Left lung (tissue), 4 donors: ENCODE measurements at regions not wholly inside any gene's neighbourhood (a gene's known extent, or its start where the extent isn't known, plus 50 kb on each side); places are given as distances from the start of the nearest gene placed in this dataset.

Experiments used
- ATAC-seq: fragments of 200-7000 bp; cut with Tn5 transposase; one replicate; pipeline ENCODE4 v1.9.1; 2020; ENCODE audit warnings: moderate library complexity
- DNase-seq, 4 donors: peaks; one replicate each; pipeline ENCODE4 v3.0.0-alpha.2; 2013 to 2020
- H3K27ac ChIP-seq, 2 donors: fragments of 200-600 bp; sonication (generic) in 1 of 2; one replicate each; pipeline versions ENCODE4 v1.5.0 to v1.8.0; 2020 to 2021
- H3K27me3 ChIP-seq, 2 donors: fragments of 200-600 bp; sonication (generic) in 1 of 2; one replicate each; pipeline versions ENCODE4 v1.5.0 to v1.8.0; 2020 to 2021
- H3K36me3 ChIP-seq, 2 donors: fragments of 200-600 bp; sonication (generic) in 1 of 2; one replicate each; pipeline versions ENCODE4 v1.5.0 to v1.8.0; 2020 to 2021
- H3K4me1 ChIP-seq, 2 donors: fragments of 200-600 bp; one replicate each; pipeline ENCODE4 v1.8.0; 2021
- H3K4me3 ChIP-seq, 2 donors: fragments of 200-600 bp; sonication (generic) in 1 of 2; one replicate each; pipeline versions ENCODE4 v1.5.0 to v1.8.0; 2020 to 2021; ENCODE audit warnings: mild to moderate bottlenecking in 1 of 2
- H3K9me3 ChIP-seq, 2 donors: fragments of 200-600 bp; sonication (generic) in 1 of 2; one replicate each; pipeline versions ENCODE4 v1.5.0 to v1.8.0; 2020 to 2021
- CTCF ChIP-seq, 2 donors: fragments of 200-600 bp; sonication (generic) in 1 of 2; IDR thresholded peaks; one replicate each; pipeline versions ENCODE4 v1.5.0 to v1.8.0; 2021; ENCODE audit warnings: antibody characterized with exemption in 2 of 2
- intact Hi-C, 2 donors: fragments of 100-400 bp; cut with DNase I; formaldehyde crosslinking; loops; one replicate each; pipeline versions ENCODE4 v1.11.2 to v1.14.2; 2022
- donor health status: DM: no; HTN: yes; CAD: no.
- donor health status: DM: no; HTN: no; CAD: no.

DNA sequence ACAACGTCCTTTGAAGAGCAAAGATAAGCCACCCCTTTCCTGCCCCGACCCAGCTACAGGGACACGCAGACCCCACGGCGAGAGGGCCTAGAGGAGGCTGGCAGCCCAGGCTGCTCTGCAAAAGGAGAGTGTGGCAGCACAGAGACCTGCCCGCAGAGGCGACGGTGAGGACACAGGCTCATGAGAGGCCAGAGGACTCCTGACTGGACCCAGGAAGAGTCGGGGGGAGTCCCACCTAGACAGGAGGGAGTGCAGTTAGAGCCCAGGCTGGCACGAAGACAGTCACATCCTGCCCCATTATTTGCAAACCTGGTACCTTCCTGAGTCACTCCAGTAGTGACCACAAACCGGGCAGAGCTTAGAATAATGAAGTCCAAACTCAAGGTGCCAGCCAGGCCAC lies 227.7 kb upstream of the CDH4 start:
- Histone ChIP-seq H3K36me3 (no peaks in the 10 kb centered on the region), H3K4me3 (no peak overlapping the region), H3K27ac (no peak overlapping the region), H3K27me3 (peaks cover 0 to 4% of the 10 kb centered on the region in 2 donors), H3K4me1 (no peaks in the 10 kb centered on the region), H3K9me3 (peaks cover 0 to 13% of the 10 kb centered on the region in 2 donors)
- TF ChIP-seq CTCF (IDR thresholded peaks at IDR 0.05) = no peak
- no peak for ATAC-seq
- no peak for DNase-seq
- intact Hi-C loops = no loop called here

DNA sequence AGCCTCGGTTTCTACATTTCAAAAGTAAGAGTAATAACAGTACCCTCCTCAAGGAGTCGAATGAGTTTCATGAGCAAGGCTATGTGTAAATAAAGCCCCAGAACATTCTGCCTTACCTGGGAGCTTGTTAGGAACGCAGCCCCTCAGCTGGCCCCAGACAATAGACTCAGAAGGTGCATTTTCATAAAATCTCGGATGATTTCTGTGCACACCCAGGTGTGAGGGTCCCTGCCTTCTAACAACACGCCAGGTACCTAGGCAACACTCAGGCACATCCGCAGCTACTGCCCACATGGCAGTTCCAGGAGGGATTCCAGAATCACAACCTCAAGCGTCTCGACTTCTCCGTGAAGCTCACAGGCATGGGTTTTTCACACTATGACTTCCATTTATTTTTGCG lies 226.5 kb upstream of the CDH4 start:
- intact Hi-C loops = no loop called here
- no peak overlapping the region for H3K4me3 ChIP-seq
- no peaks in the 10 kb centered on the region for H3K36me3 ChIP-seq
- no peak for TF ChIP-seq CTCF (IDR thresholded peaks at IDR 0.05)
- H3K27ac ChIP-seq = no peak overlapping the region
- no peak for ATAC-seq
- peaks cover 0 to 13% of the 10 kb centered on the region in 2 donors for H3K9me3 ChIP-seq
- peaks cover 0 to 4% of the 10 kb centered on the region in 2 donors for H3K27me3 ChIP-seq
- no peaks in the 10 kb centered on the region for H3K4me1 ChIP-seq
- DNase-seq = no peak

DNA sequence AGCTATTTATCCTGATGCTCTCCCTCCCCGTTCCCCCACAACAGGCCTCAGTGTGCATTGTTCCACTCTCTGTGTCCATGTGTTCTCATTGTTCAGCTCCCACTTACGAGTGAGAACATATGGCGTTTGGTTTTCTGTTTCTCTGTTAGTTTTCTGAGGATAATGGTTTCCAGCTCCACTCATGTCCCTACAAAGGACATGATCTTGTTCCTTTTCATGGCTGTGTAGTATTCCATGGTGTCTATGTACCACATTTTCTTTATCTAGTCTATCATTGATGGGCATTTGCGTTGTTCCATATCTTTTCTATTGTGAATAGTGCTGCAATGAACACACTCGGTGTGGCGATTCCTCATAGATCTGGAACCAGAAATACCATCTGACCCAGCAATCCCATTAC lies 225.9 kb upstream of the CDH4 start:
- intact Hi-C loops = no loop called here

GRCh38 chr20:61026731-61027130 lies 225.3 kb upstream of the CDH4 start:
- TF ChIP-seq CTCF (IDR thresholded peaks at IDR 0.05) = no peak
- intact Hi-C loops = no loop called here
- Histone ChIP-seq H3K4me1 (no peaks in the 10 kb centered on the region), H3K36me3 (no peaks in the 10 kb centered on the region), H3K27ac (no peak overlapping the region), H3K4me3 (no peak overlapping the region), H3K27me3 (peaks cover 0 to 4% of the 10 kb centered on the region in 2 donors), H3K9me3 (peaks cover 0 to 13% of the 10 kb centered on the region in 2 donors)
- no peak for ATAC-seq
- no peak for DNase-seq

More for the DNA sequence above, 225.9 kb upstream of the CDH4 start:
- ATAC-seq = no peak
- no peaks in the 10 kb centered on the region for H3K4me1 ChIP-seq
- H3K36me3 ChIP-seq = no peaks in the 10 kb centered on the region
- no peak for TF ChIP-seq CTCF (IDR thresholded peaks at IDR 0.05)
- DNase-seq = no peak
- H3K9me3 ChIP-seq = peaks cover 0 to 13% of the 10 kb centered on the region in 2 donors
- peaks cover 0 to 4% of the 10 kb centered on the region in 2 donors for H3K27me3 ChIP-seq
- H3K27ac ChIP-seq = no peak overlapping the region
- no peak overlapping the region for H3K4me3 ChIP-seq

GRCh38 chr20:61027218-61027617 lies 224.8 kb upstream of the CDH4 start:
- Histone ChIP-seq H3K27me3 (peaks cover 0 to 4% of the 10 kb centered on the region in 2 donors), H3K36me3 (no peaks in the 10 kb centered on the region), H3K9me3 (peaks cover 0 to 13% of the 10 kb centered on the region in 2 donors), H3K27ac (no peak overlapping the region), H3K4me1 (no peaks in the 10 kb centered on the region), H3K4me3 (no peak overlapping the region)
- intact Hi-C loops = no loop called here
- no peak for ATAC-seq
- no peak for TF ChIP-seq CTCF (IDR thresholded peaks at IDR 0.05)
- no peak for DNase-seq
